Thymus (tissue), 11 donors: ENCODE measurements at regions not wholly inside any gene's neighbourhood (a gene's known extent, or its start where the extent isn't known, plus 50 kb on each side); places are given as distances from the start of the nearest gene placed in this dataset.
"Not testable (repeated sequence)": the region's sequence is repeated elsewhere in the genome, so short reads cannot be mapped to it uniquely, and the experiment has no call there.

ENCODE experiments used
- DNase-seq, 9 donors: peaks; one replicate each; pipeline ENCODE4 v3.0.0-alpha.2; 2013; ENCODE audit warnings: low spot score in 9 of 9, low read depth in 6 of 9, missing footprints in 1 of 9
- H3K27ac ChIP-seq, 2 donors: one replicate each; pipeline ENCODE4 v1.5.1; 2013; ENCODE audit warnings: control low read depth in 1 of 2, low read depth in 1 of 2, low read length in 1 of 2, mild to moderate bottlenecking in 1 of 2, moderate library complexity in 1 of 2
- H3K27me3 ChIP-seq, 2 donors: one replicate each; pipeline ENCODE4 v1.5.1; 2013; ENCODE audit warnings: low read length in 1 of 2; ENCODE audit not compliant: control insufficient read depth in 2 of 2, insufficient read depth in 1 of 2
- H3K36me3 ChIP-seq, 2 donors: one replicate each; pipeline ENCODE4 v1.5.1; 2013; ENCODE audit warnings: low read length in 1 of 2, mild to moderate bottlenecking in 1 of 2, moderate library complexity in 1 of 2; ENCODE audit not compliant: control insufficient read depth in 2 of 2, insufficient read depth in 2 of 2
- H3K4me1 ChIP-seq, 2 donors: one replicate each; pipeline ENCODE4 v1.5.1; 2013; ENCODE audit warnings: low read length in 2 of 2; ENCODE audit not compliant: control insufficient read depth in 2 of 2, insufficient read depth in 2 of 2
- H3K4me3 ChIP-seq, 2 donors: one replicate each; pipeline ENCODE4 v1.5.1; 2013; ENCODE audit warnings: low read length in 2 of 2, control low read depth in 1 of 2, mild to moderate bottlenecking in 1 of 2
- H3K9me3 ChIP-seq, 2 donors: one replicate each; pipeline ENCODE4 v1.5.1; 2013; ENCODE audit warnings: low read length in 1 of 2, mild to moderate bottlenecking in 1 of 2; ENCODE audit not compliant: control insufficient read depth in 2 of 2, insufficient read depth in 1 of 2
- WGBS: extraction: QIAGEN DNeasy Blood & Tissue Kit; methylation state at CpG from one replicate; pipeline ENCODE4 v1.1.7; 2013; 5-methylcytosine and 5-hydroxymethylcytosine counted together
- donor health status: healthy.

GRCh38 chr6:27758491-27758890, 153.7 kb downstream of the OR2B2 start:
- Histone ChIP-seq H3K4me3 (no peak overlapping the region), H3K27ac (no peak overlapping the region), H3K27me3 (peaks cover 0 to 3% of the 10 kb centered on the region in 2 donors), H3K4me1 (peaks cover 0 to 15% of the 10 kb centered on the region in 2 donors), H3K9me3 (no peaks in the 10 kb centered on the region), H3K36me3 (no peaks in the 10 kb centered on the region)
- no peak for DNase-seq
- 97% methylated on average over 10 of the region's 10 CpGs for WGBS

- H3K27ac ChIP-seq = no peak overlapping the region
- 3% methylated on average over 30 of the region's 30 CpGs for WGBS
- H3K4me3 ChIP-seq = peak overlapping the region; percentile 52 to 71
- H3K36me3 ChIP-seq = no peaks in the 10 kb centered on the region
- H3K4me1 ChIP-seq = peaks cover 0 to 18% of the 10 kb centered on the region in 2 donors
- H3K9me3 ChIP-seq = no peaks in the 10 kb centered on the region
- DNase-seq = peak in 6 of 9 donors; percentile 21 to 76 (median 48)
- H3K27me3 ChIP-seq = peaks cover 0 to under 1% of the 10 kb centered on the region in 2 donors
Observed at GRCh38 chr6:27757307-27757706, 154.9 kb downstream of the OR2B2 start.

- H3K36me3 ChIP-seq = no peaks in the 10 kb centered on the region
- 94% methylated on average over 4 of the region's 4 CpGs for WGBS
- DNase-seq = no peak
- peaks cover 0 to 20% of the 10 kb centered on the region in 2 donors for H3K4me1 ChIP-seq
- H3K9me3 ChIP-seq = no peaks in the 10 kb centered on the region
- H3K27ac ChIP-seq = no peak overlapping the region
- no peak overlapping the region for H3K4me3 ChIP-seq
- no peaks in the 10 kb centered on the region for H3K27me3 ChIP-seq
Observed at GRCh38 chr6:27755768-27756167, 156.4 kb downstream of the OR2B2 start.

- no peak for DNase-seq
- peaks cover 0 to 20% of the 10 kb centered on the region in 2 donors for H3K4me1 ChIP-seq
- 34% methylated on average over 1 of the region's 1 CpG for WGBS
- no peaks in the 10 kb centered on the region for H3K27me3 ChIP-seq
- no peaks in the 10 kb centered on the region for H3K9me3 ChIP-seq
- H3K4me3 ChIP-seq = peak overlapping the region; percentile 32 to 56
- no peaks in the 10 kb centered on the region for H3K36me3 ChIP-seq
- H3K27ac ChIP-seq = no peak overlapping the region
Observed at GRCh38 chr6:27754408-27754782, 157.8 kb downstream of the OR2B2 start.

- Histone ChIP-seq H3K36me3 (no peaks in the 10 kb centered on the region), H3K9me3 (no peaks in the 10 kb centered on the region), H3K27ac (peak overlapping the region in 1 of 2 donors; percentile 25), H3K4me1 (peaks cover 0 to 20% of the 10 kb centered on the region in 2 donors), H3K27me3 (peaks cover 0 to under 1% of the 10 kb centered on the region in 2 donors), H3K4me3 (peak overlapping the region; percentile 32 to 56)
- peak in 8 of 9 donors; percentile 41 to 83 (median 54) for DNase-seq
- WGBS = under 1% methylated on average over 12 of the region's 12 CpGs
Observed at GRCh38 chr6:27753668-27754407, 158.4 kb downstream of the OR2B2 start.

GRCh38 chr6:27752038-27752885, 159.9 kb downstream of the OR2B2 start:
- H3K4me1 ChIP-seq = peaks cover 0 to 11% of the 10 kb centered on the region in 2 donors
- peaks cover 0 to 14% of the 10 kb centered on the region in 2 donors for H3K27me3 ChIP-seq
- 16% methylated on average over 24 of the region's 24 CpGs for WGBS
- no peaks in the 10 kb centered on the region for H3K9me3 ChIP-seq
- H3K4me3 ChIP-seq = peak overlapping the region; percentile 80 to 92
- no peaks in the 10 kb centered on the region for H3K36me3 ChIP-seq
- DNase-seq = peak; percentile 61 to 94 (median 84)
- peak overlapping the region in 1 of 2 donors; percentile 98 for H3K27ac ChIP-seq

- H3K4me1 ChIP-seq = peaks cover 0 to 5% of the 10 kb centered on the region in 2 donors
- DNase-seq = no peak
- H3K9me3 ChIP-seq = no peaks in the 10 kb centered on the region
- H3K4me3 ChIP-seq = no peak overlapping the region
- H3K36me3 ChIP-seq = no peaks in the 10 kb centered on the region
- peaks cover 9 to 36% of the 10 kb centered on the region in 2 donors for H3K27me3 ChIP-seq
- H3K27ac ChIP-seq = no peak overlapping the region
- 95% methylated on average over 7 of the region's 7 CpGs for WGBS
Observed at GRCh38 chr6:27748661-27749060, 163.5 kb downstream of the OR2B2 start.

- H3K36me3 ChIP-seq = no peaks in the 10 kb centered on the region
- DNase-seq = no peak
- H3K4me3 ChIP-seq = no peak overlapping the region
- peaks cover 0 to 5% of the 10 kb centered on the region in 2 donors for H3K4me1 ChIP-seq
- 93% methylated on average over 6 of the region's 6 CpGs for WGBS
- no peaks in the 10 kb centered on the region for H3K9me3 ChIP-seq
- H3K27me3 ChIP-seq = peaks cover 15 to 46% of the 10 kb centered on the region in 2 donors
- H3K27ac ChIP-seq = no peak overlapping the region
Observed at GRCh38 chr6:27747637-27748036, 164.6 kb downstream of the OR2B2 start.

- 71% methylated on average over 4 of the region's 4 CpGs for WGBS
- not testable (repeated sequence) for DNase-seq, H3K9me3 ChIP-seq, H3K27ac ChIP-seq, H3K4me1 ChIP-seq, H3K36me3 ChIP-seq, H3K4me3 ChIP-seq
- H3K27me3 ChIP-seq = peaks cover 15 to 48% of the 10 kb centered on the region in 2 donors
Observed at GRCh38 chr6:27746860-27747259, 165.3 kb downstream of the OR2B2 start.
